OCI-M2 (cell line): ENCODE measurements at regions not wholly inside any gene's neighbourhood (a gene's known extent, or its start where the extent isn't known, plus 50 kb on each side); places are given as distances from the start of the nearest gene placed in this dataset.

ENCODE experiments used
- DNase-seq: peaks from one replicate; lab custom pipeline; 2025; ENCODE audit not compliant: unreplicated experiment; lab: John Stamatoyannopoulos, UW

GRCh38 chr14:98231210-98231609 lies 1040.8 kb downstream of the BCL11B start:
- DNase-seq, result no peak

- DNase-seq, result no peak
Observed at GRCh38 chr14:98233656-98234055, 1038.3 kb downstream of the BCL11B start.

GRCh38 chr14:98234208-98234607 lies 1037.8 kb downstream of the BCL11B start:
- no peak for DNase-seq

GRCh38 chr14:98236314-98236713 lies 1035.7 kb downstream of the BCL11B start:
- DNase-seq, result no peak

GRCh38 chr14:98237939-98238338 lies 1034.1 kb downstream of the BCL11B start:
- no peak for DNase-seq

GRCh38 chr14:98240376-98240775 lies 1031.6 kb downstream of the BCL11B start:
- DNase-seq, result no peak

GRCh38 chr14:98242903-98243302 lies 1029.1 kb downstream of the BCL11B start:
- no peak for DNase-seq

GRCh38 chr14:98243332-98243731 lies 1028.7 kb downstream of the BCL11B start:
- no peak for DNase-seq

GRCh38 chr14:98244162-98244948 lies 1027.6 kb downstream of the BCL11B start:
- DNase-seq, result no peak

GRCh38 chr14:98244966-98245569 lies 1026.9 kb downstream of the BCL11B start:
- no peak for DNase-seq

- no peak for DNase-seq
Observed at GRCh38 chr14:98249057-98249456, 1022.9 kb downstream of the BCL11B start.

GRCh38 chr14:98249476-98249875 lies 1022.5 kb downstream of the BCL11B start:
- DNase-seq, result no peak

- no peak for DNase-seq
Observed at GRCh38 chr14:98252820-98253219, 1019.2 kb downstream of the BCL11B start.

- DNase-seq, result no peak
Observed at GRCh38 chr14:98259881-98260280, 1012.1 kb downstream of the BCL11B start.

- no peak for DNase-seq
Observed at GRCh38 chr14:98262566-98262965, 1009.4 kb downstream of the BCL11B start.

- DNase-seq, result no peak
Observed at GRCh38 chr14:98269533-98269932, 1002.5 kb downstream of the BCL11B start.

GRCh38 chr14:98270201-98270600 lies 1001.8 kb downstream of the BCL11B start:
- no peak for DNase-seq

- no peak for DNase-seq
Observed at GRCh38 chr14:98274596-98274995, 997.4 kb downstream of the BCL11B start.

- no peak for DNase-seq
Observed at GRCh38 chr14:98278800-98279199, 993.2 kb downstream of the BCL11B start.

- no peak for DNase-seq
Observed at GRCh38 chr14:98280436-98280835, 991.6 kb downstream of the BCL11B start.

GRCh38 chr14:98288825-98289224 lies 983.2 kb downstream of the BCL11B start:
- no peak for DNase-seq

- DNase-seq, result no peak
Observed at GRCh38 chr14:98290596-98290995, 981.4 kb downstream of the BCL11B start.

- no peak for DNase-seq
Observed at GRCh38 chr14:98292191-98292590, 979.8 kb downstream of the BCL11B start.
